HT-29 (cell line): ENCODE measurements at regions not wholly inside any gene's neighbourhood (a gene's known extent, or its start where the extent isn't known, plus 50 kb on each side); places are given as distances from the start of the nearest gene placed in this dataset.
"Not testable (repeated sequence)": the region's sequence is repeated elsewhere in the genome, so short reads cannot be mapped to it uniquely, and the experiment has no call there.

Source experiments
- DNase-seq: peaks from one replicate; pipeline ENCODE4 v3.0.0-alpha.2; 2015; ENCODE audit warnings: low spot score

GRCh38 chr15:87672309-87673288, 583.9 kb downstream of the NTRK3 start:
- peak; percentile 47 for DNase-seq

DNA sequence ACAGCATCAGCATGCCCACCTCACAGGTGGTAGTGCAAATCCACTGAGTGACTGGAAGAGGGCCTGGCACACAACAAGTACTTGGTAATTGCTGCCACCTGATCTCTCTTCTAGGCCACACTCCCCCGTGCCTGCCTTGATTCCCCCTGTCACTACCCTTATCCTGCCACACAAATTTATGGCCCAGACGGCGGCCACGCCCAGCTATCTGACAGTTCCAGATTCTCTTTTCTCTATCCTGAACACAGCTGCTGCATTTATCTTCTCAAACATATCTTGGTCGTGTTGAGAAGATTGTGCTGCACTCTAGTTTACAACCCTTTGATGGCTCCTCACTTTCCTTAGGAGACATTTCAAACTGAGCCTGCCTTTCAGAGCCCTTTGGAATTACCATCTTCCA, 585.2 kb downstream of the NTRK3 start:
- no peak for DNase-seq

GRCh38 chr15:87669846-87670245, 586.7 kb downstream of the NTRK3 start:
- DNase-seq: no peak

GRCh38 chr15:87668768-87669564, 587.6 kb downstream of the NTRK3 start:
- not testable (repeated sequence) for DNase-seq

DNA sequence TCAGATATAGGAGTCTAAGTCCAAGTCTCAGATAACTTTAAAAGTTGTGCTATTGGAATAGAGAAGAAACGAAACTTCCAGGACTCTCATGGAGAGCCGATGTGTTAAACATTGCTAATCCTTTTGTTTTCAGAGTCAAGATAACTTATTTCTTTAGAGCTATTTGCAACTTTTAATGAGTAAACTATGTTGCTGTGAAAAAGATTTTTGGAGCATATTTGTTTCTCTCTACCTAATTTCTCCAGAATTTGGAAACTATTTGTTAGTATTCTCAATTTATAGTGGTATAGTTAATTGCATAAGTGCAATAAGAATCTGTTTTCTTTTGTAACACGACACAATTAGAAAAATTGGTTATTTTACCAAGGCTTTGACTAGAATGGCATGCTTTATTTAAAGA, 588.9 kb downstream of the NTRK3 start:
- no peak for DNase-seq

DNA sequence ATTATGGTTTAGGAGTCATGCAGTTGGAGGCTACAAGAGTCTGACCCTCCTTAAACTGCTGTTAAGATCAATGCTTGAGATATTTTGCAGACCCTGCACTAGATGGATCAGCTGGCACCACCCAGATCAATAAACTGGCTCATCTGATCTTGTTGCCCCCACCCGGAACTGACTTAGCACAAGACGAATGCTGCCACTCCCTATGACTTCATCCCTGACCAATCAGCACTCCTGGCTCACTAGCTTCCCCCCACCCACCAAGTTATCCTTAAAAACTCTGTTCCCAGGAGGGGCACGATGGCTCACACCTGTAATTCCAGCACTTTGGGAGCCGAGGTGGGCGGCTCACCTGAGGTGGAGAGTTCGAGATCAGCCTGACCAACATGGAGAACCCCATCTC, 594.0 kb downstream of the NTRK3 start:
- no peak for DNase-seq

- no peak for DNase-seq
Observed at GRCh38 chr15:87661454-87662355, 594.8 kb downstream of the NTRK3 start.

DNA sequence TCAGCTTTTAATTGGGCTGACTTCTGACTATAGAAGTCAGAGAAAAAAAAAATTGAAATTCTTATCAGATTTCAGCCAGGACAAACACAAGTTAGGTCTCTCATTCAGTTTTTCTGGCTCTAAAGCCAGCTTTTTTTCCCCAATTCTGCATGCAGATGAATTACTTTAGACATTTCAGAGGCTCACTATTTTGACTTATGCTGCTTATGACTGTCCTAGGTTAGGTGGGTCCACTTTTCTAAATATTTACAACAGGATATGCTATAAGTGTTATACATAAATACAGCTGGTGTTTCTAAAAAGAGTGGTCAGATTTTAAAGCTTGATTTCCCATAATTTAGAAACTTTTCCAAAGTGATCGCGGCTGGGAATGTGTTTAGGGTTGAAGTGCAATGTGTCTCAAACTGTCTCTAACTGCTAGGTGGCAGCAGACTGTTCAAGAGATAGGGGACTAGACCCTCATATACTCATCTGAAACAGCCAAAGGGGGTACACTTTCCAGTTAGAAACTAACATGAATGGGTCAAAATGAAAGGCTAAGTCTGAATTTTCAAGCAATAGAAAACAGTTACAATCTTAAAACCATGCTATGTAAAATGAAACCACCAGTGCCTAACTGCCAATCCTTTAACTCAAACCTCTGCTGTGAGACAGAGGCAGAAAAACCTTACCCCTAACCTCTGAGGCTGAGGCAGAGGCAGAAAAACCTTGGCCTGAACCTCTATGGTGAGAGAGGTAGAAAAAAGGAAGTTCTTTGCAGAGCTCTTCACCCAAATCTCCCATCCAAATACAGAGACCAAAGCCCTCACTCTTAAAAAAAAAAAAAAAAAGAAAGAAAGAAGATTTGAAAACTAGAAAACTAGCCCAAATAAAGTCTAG, 596.0 kb downstream of the NTRK3 start:
- no peak for DNase-seq

GRCh38 chr15:87656372-87656771, 600.2 kb downstream of the NTRK3 start:
- DNase-seq: no peak

DNA sequence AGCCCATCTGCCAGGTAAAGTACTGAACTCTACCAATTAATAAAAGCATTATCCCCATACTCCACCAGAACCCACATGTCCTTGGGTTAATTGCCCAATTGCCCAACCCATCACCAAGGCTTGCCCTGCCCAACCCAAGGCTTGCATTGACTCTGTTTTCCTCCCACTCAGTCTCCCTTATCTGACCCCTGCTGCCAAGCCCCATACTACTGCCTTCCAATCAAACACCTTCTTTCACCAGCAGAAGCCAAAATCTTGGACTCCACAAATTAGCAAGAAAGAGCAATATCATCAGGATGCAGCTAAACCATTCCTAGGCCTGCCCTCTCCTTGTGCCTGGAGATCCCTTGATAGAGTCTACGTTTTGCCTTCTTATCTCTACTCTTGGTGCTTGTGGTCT, 602.9 kb downstream of the NTRK3 start:
- no peak for DNase-seq

GRCh38 chr15:87649175-87649574, 607.4 kb downstream of the NTRK3 start:
- no peak for DNase-seq

GRCh38 chr15:87648278-87648677, 608.3 kb downstream of the NTRK3 start:
- DNase-seq: no peak

GRCh38 chr15:87645723-87646122, 610.8 kb downstream of the NTRK3 start:
- DNase-seq: no peak

GRCh38 chr15:87642997-87643396, 613.5 kb downstream of the NTRK3 start:
- not testable (repeated sequence) for DNase-seq

GRCh38 chr15:87639305-87640011, 617.1 kb downstream of the NTRK3 start:
- DNase-seq: no peak

DNA sequence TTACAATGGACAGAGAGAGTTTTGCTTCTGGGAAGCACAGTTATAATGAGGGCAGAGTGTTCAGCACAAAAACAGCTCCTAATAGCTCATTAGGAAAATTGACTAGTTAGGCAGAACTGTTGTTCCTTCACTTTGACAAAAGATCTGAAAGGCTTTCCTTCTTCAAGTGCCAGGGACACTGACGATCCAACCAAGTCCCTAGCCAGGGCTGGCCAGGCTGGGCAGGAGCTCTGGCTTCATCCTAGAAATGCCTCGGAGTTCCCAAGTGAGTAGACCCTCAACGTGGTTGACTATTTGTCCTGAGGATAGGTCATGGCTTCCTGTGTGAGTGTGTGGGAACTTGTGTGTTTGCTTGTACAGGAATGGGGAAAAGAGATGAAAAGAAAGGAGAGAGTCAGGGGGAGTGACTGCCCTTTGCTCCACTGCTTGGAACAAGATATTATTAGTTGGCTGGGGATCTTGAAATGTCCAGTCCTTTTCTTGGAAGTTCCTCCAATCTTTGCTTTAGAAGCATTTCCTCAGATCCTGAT, 617.9 kb downstream of the NTRK3 start:
- no peak for DNase-seq

- no peak for DNase-seq
Observed at GRCh38 chr15:87634361-87634760, 622.2 kb downstream of the NTRK3 start.

GRCh38 chr15:87633525-87633924, 623.0 kb downstream of the NTRK3 start:
- DNase-seq: no peak

- no peak for DNase-seq
Observed at GRCh38 chr15:87632364-87632763, 624.2 kb downstream of the NTRK3 start.

GRCh38 chr15:87631775-87632174, 624.8 kb downstream of the NTRK3 start:
- no peak for DNase-seq
